Hematopoietic multipotent progenitor cell treated with erythropoietin and hydrocortisone succinate and interleukin-3 and kit ligand, for 17 days (in vitro differentiated cells): ENCODE measurements at regions not wholly inside any gene's neighbourhood (a gene's known extent, or its start where the extent isn't known, plus 50 kb on each side); places are given as distances from the start of the nearest gene placed in this dataset.
A peak's percentile ranks its signal among the peaks of the same experiment; 100 is the strongest.

Source experiments
- DNase-seq: peaks from one replicate; pipeline ENCODE4 v3.0.0-alpha.2; 2015; ENCODE audit warnings: low spot score

DNA sequence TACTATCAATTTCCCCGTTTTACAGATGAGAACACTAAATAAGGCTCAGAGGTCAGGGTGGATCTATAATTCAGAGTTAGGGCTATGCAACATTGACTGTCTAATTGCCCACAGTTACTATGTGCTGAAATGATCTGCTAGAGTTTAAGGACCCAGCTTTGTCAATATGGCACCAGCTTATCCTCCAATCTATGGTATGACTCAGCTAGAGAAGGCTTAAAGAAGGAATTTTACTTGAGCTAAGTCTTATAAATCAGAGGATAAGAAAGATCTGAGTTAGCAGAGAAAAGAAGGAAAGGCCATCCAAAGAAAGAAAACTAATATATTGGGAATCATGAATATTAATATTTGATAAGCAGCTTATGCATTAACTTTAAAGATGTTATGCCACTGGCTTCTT, 78.1 kb downstream of the ASB9 start:
- no peak for DNase-seq

DNA sequence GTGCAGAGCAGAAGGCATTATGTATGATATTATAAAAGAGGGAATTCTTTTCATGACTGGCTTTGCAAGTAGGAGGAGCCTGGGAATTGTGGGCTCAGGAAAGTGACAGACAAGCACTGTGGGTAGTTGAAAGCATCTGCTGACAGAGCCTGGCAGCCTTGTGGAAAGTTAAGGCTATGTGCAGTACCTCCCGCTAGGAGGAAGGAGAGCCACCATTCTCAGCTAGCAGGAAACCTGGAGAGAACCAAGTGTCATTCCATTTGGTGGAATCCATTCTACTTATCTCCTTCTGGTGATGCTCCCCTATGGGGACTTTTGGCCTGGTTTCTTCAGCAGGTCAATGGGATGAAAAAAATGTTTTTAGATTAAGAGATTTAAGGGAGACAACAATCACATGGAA, 81.8 kb downstream of the ASB9 start:
- DNase-seq: no peak

DNA sequence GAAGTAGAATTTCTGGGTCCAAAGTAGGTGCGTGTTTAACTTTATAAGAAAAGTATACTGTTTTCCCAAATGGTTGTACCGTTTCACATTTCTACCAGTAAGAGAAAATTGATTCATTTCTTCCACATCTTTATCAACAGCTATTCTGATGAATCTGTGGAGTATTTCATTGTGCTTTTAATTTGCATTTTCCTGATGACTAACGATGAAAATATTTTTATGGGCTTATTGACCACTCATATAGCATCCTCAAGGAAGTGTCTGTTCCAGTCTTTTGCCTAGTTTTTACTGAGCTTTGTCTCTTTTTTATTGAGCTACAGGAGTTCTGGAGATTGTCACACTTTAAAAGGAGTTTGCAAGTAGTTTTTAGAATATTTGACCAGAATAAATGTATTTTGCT, 92.6 kb downstream of the ASB9 start:
- no peak for DNase-seq

DNA sequence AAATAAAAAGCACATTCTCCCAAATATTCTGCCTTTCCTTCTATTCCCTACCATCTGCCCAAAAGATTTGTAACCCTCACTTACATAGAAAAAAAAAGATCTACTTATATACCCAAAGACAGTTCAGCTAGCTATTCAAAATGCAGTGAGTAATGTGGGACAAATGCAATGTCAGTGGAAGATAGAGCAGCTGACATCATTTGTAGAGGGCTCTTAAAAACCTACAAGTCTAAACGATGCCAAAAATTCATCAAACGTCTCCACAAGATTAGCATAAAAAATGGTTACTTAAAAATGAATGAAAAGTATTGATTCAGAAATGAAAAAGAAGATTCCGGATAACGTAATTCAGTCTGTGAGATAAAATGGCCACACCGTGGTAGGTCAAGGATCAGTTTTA, 96.5 kb downstream of the ASB9 start:
- no peak for DNase-seq

DNA sequence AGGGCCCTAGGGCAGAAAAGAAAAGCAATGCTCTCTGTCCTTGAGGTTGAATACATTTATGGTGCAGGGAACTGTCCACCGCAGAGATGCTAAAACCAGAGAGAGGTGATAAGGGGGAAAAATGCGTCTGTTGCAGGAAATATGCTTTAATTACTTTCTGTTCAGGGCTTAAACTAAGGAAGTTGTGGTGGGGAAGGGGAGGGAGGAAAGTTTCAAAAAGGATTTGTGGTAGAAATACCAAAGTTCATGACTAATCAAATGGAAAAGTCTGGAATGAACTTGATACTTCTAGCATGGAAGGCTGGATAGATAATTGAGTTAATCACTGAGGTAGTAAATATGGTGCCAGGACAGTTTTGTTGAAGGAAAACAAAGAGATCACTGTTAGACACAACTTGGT, 99.0 kb downstream of the ASB9 start:
- no peak for DNase-seq

DNA sequence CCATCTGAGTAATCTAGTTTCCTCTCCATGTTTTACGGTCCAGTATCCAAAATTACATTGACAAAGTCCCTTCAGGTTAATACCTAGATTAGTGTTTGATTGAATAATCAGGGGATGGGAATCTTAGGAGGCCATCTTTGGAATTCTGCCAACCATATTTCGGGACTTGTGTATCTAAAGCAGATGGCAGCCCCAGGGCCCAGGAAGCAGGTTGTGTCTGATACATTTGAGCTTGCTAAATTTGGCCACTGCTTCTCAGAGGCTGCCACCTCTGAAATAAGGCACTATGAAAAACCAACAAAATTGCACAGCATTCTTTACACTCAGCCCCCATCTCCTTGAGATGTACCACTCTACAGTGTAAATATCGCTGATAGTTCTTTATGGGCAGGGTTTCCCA, 102.1 kb downstream of the ASB9 start:
- DNase-seq: no peak

DNA sequence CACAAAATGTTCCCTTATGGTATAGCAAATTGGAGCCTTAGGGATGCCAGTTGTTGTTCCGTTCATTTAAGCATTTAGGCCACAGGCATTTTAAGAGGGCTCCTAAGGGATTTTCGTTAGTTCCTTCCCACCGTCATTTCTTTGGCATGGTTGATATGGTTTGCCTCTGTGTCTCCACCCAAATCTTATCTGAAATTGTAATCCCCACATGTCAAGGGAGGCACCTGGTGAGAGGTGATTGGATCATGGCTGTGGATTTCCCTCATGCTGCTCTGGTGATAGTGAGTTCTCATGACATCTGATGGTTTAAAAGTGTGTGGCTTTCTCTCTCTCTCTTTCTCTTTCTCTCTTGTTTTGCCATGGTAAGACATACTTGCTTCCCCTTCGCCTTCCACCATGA, 104.1 kb downstream of the ASB9 start:
- no peak for DNase-seq

DNA sequence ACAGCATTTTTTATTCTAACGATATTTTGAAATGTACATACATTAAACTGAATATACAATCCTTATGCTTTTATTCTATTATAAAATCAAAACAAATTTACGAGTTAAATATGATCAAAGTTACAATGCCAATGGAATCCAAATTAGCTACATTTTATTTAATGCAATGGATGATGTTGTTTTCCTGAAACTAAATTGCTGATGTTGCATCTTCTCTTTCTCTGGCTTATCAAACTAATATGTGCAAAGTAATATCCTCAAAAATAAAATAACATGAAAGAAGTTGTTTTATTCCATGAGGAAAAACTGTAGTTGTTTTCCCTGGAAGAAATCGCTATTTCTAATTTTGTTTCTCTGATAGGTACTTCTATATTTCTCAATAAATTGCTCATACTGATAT, 106.8 kb downstream of the ASB9 start:
- no peak for DNase-seq

DNA sequence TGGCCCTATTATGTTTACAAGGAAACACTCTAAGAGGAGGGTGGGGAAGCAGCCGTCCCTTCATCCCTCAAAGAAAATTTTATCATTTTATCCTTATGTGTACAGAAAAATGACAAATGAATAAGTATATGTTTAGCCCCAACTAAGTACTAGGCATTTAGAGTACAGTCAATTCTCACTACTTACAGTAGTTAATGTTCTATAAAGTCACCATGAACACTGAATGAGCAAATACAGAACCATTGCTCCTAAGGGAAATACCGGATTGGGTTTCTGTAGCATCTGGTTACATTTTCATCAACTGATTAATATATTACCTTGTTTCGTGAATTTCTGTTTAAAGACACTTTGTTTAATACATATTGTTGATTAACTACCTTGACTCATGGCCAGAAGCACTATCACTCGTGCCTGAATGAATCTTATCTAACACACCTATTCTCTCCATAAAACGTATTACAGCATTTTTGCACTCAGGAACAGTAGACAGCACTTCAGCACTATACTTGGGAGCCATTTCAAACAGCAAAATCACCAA, 109.3 kb downstream of the ASB9 start:
- no peak for DNase-seq

DNA sequence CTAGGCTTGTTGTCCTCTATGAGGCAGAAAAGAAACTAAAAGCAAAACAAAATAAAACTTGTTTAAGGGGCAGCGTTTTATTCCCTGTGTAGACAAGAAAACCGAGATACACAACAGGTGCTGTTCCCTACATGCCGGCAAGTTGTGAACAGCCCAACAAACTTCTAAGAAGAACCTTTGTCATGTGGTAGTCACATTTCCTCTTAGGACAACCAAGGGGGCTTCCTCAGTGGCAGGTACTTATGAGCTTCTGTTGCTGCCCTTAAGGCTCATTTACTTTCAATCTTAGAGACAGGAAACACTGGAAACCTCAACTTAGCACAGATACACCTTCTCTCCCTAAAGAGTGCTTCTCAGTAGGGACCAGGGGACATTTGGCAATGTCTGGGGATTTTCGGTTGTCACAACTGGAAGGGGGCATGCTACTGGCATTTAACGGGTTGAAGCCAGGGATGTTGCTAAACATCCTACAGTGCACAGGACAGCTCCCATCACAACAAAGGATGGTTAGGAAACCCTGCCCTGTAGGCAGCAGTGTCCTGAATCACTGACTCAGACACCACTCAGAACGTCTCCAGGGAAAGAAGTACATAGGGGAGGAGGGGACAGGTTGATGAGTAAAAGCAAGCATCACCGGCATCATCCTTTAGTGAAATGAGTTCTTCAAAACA, 111.0 kb downstream of the ASB9 start:
- no peak for DNase-seq

DNA sequence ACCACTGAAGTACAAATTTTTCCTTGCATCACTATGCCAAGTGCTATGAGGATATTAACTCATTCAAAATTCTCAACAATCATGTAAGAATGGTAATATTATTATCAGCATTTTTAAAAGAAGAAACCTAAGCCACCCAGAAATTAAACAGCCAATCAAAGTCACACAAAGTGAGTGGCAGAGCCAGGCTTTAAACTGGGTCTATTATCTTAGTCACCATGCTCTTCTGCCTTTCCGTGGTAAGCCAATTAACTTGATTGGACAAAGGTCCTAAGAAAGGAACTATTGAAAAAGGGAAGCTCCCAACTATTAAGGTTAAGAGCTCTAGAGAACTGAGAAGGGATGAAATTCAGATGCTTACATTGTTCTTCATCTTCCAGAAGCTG, 111.5 kb downstream of the ASB9 start:
- no peak for DNase-seq

DNA sequence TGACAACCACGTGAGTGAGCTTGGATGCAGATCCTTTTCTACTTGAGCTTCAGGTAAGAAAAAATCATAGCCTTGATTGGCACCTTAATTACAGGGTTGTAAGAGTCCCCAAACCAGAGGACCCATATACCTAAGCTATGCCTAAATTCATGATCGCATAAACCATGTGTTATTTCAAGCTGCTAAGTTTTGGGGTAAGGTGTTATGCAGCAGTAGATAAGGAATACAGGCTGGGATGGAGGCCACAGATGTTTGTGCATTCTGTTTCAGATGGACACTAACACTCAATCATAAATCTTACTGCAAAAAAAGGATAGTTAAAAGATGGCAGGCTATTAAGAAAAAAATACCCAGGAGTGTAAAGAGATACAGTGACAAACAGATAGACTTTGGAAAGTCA, 112.3 kb downstream of the ASB9 start:
- no peak for DNase-seq

DNA sequence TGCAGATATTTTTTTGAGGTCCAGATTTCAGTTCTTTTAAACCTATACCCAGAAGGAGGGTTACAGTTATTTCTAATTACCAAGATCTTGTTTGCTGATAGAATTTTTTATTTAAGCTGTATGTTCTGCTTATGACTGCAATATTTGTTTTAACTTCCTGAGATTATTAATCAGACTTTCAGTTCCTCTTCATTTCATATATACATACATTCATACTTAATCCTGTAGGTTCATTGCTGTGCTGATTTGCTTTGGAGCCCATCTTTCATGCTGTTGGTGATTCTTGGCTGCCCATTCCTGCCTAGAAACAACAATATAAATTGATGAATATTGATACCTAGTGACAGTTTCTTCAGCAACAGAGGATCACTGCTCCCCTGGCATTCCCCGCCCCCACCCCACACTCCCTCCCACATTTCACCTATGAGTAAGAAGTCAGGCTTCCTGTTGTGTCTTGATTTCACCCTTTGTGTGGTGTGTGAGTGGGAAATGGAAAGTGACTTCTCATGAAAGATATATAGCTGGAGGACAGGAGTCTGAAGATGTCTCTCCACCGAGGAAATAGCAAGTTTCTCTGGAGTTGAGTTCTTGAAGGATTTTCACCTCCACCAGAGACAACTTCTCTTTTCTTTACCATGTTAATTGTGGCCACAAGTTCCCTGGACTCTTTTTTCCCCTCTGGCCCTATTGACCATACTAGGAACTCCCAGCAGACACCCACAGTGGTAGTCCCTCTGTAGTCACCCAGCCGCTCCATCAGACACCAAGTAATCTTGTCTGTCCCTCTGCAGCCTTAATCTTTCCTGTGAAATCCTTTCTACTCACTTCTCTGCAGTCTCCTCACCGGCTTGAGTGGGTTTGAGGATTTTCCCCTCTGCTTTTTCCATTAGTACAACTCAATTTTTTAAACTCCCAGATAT, 118.4 kb downstream of the ASB9 start:
- no peak for DNase-seq

DNA sequence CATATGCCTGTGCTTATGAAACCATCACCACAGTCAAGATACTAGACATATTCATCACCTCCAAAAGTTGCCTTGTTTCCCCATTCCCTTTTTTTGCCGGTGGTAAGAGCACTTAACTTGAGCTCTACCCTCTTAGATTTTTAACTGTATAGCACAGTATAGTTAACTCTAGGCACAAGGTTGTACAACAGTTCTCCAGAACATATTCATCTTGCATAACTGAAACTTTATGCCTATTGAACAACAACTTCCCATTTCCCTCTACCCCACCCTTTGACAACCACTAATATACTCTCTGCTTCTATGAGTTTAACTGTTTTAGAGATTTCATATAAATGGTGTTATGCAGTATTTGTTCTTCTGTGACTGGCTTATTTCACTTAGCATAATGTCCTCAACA, 119.3 kb downstream of the ASB9 start:
- DNase-seq: no peak

DNA sequence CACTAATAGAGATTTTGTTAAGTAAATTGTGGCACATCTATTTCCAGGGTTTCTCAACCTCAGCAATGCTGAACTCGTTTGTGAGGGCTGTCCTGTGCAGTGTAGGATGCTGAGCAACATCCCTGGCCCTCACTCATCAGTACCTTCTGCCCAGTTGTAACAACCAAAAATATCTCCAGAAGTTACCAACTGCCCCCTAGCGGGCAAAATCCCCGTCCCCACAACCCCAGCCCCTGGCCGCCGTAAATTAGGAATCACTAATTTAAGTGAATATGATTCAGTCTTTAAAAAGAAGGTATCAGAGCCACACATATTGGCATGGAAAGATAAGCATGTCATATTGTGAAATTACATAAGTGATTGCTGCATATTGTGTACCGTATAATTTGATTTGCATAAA, 123.4 kb downstream of the ASB9 start:
- DNase-seq: no peak

DNA sequence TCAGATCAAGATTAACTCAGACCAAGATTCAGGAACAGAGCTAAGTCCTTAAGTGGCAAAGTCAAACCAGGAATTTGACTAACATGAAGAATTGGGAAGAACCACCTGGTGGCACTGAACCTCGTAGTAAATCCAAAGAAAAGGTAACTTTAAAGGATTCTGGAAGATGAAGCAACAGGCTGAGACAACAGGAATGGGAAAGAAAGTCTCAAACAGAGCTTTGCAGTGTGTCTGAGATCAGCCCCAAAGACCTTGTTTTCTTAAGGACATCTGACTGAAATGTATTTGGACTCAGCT, 126.1 kb downstream of the ASB9 start:
- DNase-seq: no peak

DNA sequence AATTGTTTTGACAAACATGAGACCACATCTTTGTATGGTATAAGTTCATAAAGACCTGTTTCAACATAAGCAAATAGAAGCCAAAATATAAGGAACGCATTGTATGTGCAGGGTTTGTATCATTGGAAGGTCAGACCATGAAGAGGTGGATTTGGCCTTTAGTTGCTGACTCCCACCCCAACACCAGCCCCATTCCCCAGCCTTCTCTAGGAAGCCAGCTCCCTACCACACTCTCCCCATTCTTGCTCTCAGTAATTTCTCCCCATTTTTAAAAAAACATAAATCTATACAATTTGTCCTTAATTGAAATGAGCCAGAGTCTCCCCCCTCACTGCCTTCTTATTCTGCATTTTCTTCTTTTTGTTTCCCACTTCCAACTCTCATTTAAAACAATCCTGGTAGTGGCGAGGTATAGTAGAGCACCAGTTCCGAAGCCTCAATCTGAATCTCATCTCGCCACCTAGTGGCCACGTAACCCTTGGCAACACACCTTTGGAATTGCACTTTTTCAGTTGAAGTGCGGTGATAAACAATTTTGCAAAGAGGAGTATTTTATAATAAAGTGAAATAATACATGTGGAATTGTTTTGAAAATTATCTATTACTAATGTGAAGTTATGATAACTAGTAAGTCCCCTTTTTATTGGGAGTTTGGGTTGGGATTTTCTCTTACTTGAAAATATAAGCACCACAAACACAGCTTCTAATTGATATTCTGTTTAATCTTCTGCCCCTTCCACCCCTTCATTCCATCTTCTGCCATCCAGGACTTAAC, 126.6 kb downstream of the ASB9 start:
- DNase-seq: peak; percentile 11

DNA sequence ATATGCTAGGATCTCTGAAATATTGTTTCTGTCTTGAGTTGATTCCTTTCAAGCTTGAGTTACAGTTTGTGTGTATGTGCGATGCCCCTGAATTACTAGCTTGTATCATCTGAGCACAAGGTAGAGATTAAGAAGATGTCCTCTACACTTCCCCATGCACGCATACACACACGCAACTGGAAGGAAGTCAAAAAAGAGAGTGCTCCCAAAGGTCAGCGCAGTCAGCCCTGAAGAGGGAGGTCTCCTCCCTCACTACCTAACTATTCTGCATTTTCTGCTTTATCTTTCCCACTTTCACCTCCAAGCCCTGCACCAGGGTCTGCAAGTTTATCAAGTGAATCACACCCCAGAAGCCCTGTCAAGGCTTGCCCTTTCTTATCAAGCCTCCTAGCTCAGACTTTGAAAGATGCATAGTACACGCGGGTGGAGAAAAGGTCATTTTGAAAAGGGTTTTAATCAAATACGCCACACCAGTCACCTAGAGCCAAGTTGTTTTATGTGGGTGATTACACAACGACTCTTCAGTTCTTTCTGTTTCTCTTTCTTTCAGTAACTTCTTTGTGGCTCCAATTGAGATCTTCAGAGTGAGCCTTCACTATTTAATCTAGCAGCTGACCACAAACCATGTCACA, 127.7 kb downstream of the ASB9 start:
- no peak for DNase-seq

DNA sequence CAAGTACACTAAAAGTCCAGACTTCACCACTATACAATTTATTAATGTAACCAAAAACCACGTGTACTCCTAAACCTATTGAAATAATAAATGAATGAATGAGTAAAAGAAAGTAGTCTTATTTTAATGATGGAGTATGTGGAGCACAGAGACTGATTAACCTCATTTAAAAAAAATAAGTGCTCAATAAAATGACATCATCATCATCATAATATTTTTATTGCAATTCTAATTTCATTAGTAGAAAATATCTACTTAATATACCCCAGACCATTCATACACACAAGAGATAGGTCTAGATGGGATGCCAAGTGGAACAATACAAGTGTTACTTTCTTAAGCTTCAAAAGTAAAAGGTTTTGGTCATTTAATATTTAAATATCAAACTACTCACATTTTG, 133.1 kb downstream of the ASB9 start:
- no peak for DNase-seq

DNA sequence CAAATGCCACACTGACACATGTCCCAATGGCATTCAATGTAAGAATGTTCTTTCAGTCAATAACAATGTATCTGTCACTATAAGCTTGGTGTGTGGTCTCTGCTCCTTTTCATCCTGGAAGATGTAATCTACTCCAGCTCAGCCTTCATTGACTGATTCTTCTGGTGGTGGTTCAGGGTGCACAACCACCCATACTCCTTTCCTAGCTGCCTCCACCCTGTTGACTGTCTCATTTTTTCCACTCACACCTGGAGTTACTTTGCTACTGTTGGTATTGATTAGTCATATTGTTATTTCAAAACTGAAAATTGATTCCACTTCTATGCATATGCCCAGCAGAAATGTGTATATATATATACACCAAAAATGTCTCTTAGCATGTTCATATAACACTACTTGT, 140.5 kb downstream of the ASB9 start:
- no peak for DNase-seq

DNA sequence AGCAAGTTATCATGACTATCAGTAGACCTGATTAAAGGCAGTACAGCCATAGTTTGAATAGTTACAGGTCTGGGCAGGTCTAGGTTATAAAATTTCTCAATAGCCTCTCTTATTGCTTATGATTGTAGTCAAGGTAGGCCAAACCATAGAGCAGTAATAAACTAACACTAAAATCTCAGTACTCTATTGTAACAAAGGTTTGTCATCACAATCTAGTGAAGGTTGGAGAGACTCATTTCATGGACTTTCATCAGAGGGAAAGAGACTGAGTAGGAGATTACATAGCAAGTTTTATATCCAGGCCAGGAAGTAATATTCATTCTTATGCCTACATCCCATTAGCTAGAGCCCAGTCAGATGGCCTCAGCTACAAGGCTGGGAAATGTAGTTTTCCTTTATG, 141.0 kb downstream of the ASB9 start:
- DNase-seq: no peak

DNA sequence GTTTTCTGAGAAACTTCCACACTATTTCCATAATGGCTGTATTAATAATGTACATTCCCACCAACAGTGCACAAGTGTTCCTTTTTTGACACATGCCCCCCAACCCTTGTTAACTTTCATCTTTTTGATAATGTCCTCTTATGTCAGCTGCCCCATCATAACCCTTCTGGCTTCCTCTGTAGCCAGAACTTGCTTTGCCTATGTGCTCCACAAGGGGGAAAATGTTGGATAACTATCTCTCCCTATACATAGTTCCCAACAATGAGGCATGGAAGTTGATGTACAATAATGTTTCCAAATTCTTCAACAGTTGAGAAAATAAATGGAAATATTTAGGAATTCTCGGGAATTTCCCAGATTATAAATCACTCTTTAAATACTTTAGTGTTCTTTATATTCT, 142.9 kb downstream of the ASB9 start:
- no peak for DNase-seq

DNA sequence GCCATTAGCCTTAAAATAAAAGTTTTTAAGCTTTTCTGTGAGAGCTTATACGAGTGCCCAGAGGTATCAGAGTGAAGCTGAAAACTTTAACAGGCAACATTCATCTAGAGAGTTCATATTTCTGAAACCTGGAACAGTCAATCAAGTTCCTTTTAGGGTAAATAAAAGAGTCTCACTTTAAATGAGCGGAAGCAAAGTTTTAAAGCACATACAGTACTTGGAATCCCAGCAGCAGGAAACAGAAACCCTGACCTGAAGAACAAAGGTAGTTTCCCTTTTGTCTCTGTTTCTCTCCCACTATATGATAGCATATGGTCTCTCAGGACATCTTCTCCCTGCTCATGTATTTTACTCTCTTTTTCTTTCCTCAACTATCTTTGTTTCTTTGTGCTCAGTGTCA, 153.0 kb downstream of the ASB9 start:
- DNase-seq: no peak
